ENCODE measurements at regions not wholly inside any gene's neighbourhood (a gene's known extent, or its start where the extent isn't known, plus 50 kb on each side); places are given as distances from the start of the nearest gene placed in this dataset.

DNA sequence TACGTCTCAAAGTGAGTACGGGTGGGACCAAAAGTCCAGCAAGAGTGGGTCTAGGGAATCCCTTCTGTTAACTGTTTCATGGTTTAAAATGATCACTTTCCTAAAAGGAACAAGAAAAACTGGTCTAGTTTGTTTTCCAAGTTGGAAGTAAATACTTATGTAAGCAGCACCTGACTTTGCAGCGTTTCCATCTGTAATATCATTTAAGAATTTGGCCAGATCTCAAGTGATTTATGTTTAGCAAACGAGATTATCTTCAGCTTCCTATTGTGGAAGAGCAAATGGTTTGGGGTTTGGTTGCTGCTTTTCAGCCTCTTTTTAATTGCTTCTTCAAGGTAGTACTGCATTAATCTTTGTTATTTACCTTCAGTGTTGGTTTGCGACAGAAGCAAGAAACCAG, 50.4 kb downstream of the FHIP1A start:
- WGBS, 2 experiments (ENCODE audit: insufficient coverage in 2 of 2) = 80 to 95% methylated on average over 3 to 4 of the region's 5 CpGs
- Histone ChIP-seq H3K4me1 (ENCODE audit: control insufficient read depth, insufficient read depth, low read length, poor library complexity, severe bottlenecking) (peaks cover 9% of the 10 kb centered on the region), H3K27ac (ENCODE audit: low read depth, low read length, severe bottlenecking) (no peak overlapping the region), H3K36me3 (ENCODE audit: control insufficient read depth, insufficient read depth, low read length) (no peaks in the 10 kb centered on the region), H3K9me3 (ENCODE audit: control insufficient read depth, low read length) (no peaks in the 10 kb centered on the region), H3K4me3 (ENCODE audit: extremely low read depth, insufficient read depth, low read length, poor library complexity, severe bottlenecking) (no peak overlapping the region)

DNA sequence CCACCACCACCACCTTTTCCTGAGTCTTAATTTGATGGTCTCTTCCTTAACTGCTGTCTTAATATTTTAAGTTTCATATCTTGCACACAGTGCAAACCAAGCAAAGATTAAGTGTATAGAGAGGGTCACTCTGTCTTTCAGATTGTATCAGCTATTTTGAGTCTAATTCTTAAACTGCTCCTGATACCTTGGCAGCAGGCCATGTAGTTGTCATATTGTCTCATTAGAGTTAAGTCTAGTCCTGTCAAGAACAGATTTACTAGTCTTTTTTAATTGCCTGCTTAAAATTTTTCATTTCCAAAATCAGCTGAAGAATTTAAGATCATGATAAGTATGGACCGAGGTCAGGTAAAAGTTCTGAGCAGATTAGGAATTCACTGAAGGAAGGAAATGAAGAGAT, 51.5 kb downstream of the FHIP1A start:
- no peak overlapping the region for H3K4me3 ChIP-seq (ENCODE audit: extremely low read depth, insufficient read depth, low read length, poor library complexity, severe bottlenecking)
- no peaks in the 10 kb centered on the region for H3K9me3 ChIP-seq (ENCODE audit: control insufficient read depth, low read length)
- peaks cover 9% of the 10 kb centered on the region for H3K4me1 ChIP-seq (ENCODE audit: control insufficient read depth, insufficient read depth, low read length, poor library complexity, severe bottlenecking)
- no peaks in the 10 kb centered on the region for H3K36me3 ChIP-seq (ENCODE audit: control insufficient read depth, insufficient read depth, low read length)
- 87 to 100% methylated on average over 1 of the region's 1 CpG for WGBS, 2 experiments (ENCODE audit: insufficient coverage in 2 of 2)
- no peak overlapping the region for H3K27ac ChIP-seq (ENCODE audit: low read depth, low read length, severe bottlenecking)

DNA sequence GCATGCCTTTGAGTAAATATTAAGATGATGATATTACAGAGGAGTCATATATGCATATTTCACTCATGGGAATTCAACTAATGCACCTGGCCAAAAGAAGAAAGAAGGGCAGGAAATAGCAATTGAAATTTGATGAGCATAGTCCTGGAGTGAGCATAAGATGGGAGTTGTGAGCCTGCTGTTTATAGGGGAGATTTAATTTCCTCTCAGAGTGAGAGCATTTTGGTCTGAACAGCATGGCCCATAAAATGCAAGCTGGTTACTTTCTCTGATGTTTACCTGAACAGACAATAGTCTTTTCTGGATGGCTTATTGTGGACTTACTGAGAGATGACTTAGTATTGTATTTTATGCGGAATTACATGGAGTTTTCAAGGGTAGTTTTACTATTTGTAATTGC, 53.6 kb downstream of the FHIP1A start:
- Histone ChIP-seq H3K4me3 (ENCODE audit: extremely low read depth, insufficient read depth, low read length, poor library complexity, severe bottlenecking) (no peak overlapping the region), H3K36me3 (ENCODE audit: control insufficient read depth, insufficient read depth, low read length) (no peaks in the 10 kb centered on the region), H3K9me3 (ENCODE audit: control insufficient read depth, low read length) (peaks cover 2% of the 10 kb centered on the region), H3K27ac (ENCODE audit: low read depth, low read length, severe bottlenecking) (no peak overlapping the region), H3K4me1 (ENCODE audit: control insufficient read depth, insufficient read depth, low read length, poor library complexity, severe bottlenecking) (peaks cover 9% of the 10 kb centered on the region)
- whole genome bisulfite sequencing, 2 experiments (ENCODE audit: insufficient coverage in 2 of 2) = no CpG with 5 or more reads among the region's 1 CpG

DNA sequence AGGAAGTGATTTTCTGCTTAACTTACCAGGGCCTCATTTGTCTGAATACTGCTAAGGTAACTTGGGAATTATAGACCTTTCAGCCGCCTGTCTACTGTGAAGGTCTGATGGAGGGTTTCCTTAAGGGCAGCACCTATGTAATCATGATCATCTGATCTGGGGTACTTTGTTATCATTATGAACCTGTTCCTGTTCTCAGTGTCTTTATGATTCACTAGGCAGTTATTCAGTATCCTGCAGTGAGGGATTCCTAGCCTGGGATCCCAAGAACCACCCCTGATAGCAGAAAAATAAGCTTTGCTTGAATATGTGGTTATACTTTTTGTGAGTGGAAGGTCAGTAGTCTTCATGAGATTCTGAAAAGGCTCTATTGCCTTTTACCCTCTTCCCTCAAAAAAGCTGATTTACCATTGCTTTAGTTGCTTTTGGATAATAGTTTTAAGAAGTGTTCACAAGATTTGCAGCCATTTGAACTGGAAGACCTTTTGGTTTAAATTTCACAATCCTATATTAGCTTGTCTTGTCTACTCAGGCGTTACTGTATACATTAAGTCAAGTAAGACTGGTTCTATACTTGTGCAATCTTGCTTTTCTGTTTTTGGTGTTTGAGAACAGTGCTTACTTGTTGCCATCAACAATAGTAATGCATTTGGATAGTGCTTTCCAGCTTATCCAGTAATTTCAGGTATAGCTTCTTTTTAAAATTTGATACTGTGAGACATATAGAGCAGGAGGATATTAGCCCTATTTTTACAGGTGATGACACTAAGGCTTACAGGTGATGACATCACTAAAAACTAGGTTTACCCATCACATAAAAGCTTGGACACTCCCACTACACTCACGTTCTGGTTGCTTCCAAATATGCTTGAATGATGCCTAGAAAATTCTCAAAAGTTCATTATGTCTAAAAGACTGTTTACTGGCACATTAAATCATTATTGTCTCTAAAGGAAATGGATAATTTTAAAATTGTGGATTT, 60.0 kb downstream of the FHIP1A start:
- Histone ChIP-seq H3K27ac (ENCODE audit: low read depth, low read length, severe bottlenecking) (no peak overlapping the region), H3K4me1 (ENCODE audit: control insufficient read depth, insufficient read depth, low read length, poor library complexity, severe bottlenecking) (peaks cover 8% of the 10 kb centered on the region), H3K36me3 (ENCODE audit: control insufficient read depth, insufficient read depth, low read length) (no peaks in the 10 kb centered on the region), H3K4me3 (ENCODE audit: extremely low read depth, insufficient read depth, low read length, poor library complexity, severe bottlenecking) (no peak overlapping the region), H3K9me3 (ENCODE audit: control insufficient read depth, low read length) (peaks cover 4% of the 10 kb centered on the region)
- 94% methylated on average over 2 of the region's 3 CpGs; no CpG with 5 or more reads in 1 of the 2 experiments for WGBS, 2 experiments (ENCODE audit: insufficient coverage in 2 of 2)

DNA sequence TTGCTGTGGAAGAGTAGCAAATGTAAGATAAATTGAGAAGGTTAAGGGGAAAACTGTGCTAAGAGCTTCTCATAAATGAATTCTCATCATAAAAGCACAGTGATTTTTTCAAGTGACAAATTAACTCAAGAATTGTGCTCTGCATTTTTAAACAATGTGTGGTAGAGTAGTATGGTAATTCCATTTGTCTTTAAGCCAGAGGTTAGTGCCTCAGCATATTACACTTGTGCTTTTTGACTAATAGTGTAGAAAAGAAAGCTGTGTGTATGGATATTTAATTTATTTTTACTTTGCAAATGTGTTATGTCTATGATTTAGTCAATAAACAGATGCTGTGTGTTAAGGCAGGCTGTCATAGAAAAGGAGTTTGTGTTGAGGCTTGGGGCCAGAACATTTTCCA, 61.0 kb downstream of the FHIP1A start:
- Histone ChIP-seq H3K27ac (ENCODE audit: low read depth, low read length, severe bottlenecking) (no peak overlapping the region), H3K4me1 (ENCODE audit: control insufficient read depth, insufficient read depth, low read length, poor library complexity, severe bottlenecking) (peaks cover 8% of the 10 kb centered on the region), H3K9me3 (ENCODE audit: control insufficient read depth, low read length) (peaks cover 4% of the 10 kb centered on the region), H3K36me3 (ENCODE audit: control insufficient read depth, insufficient read depth, low read length) (no peaks in the 10 kb centered on the region), H3K4me3 (ENCODE audit: extremely low read depth, insufficient read depth, low read length, poor library complexity, severe bottlenecking) (no peak overlapping the region)

DNA sequence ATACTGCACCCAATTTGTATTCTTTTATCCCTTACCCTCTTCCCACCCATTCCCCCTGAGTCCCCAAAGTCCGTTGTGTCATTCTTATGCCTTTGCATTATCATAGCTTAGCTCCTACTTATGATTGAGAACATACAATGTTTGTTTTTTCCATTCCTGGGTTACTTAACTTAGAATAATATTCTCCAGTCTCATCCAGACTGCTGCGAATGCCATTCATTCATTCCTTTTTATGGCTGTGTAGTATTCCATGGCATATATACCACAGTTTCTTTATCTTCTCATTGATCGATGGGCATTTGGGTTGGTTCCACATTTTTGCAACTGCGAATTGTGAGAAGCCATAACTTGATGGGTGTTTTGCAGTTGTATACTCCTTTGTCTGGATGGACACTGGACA, 62.8 kb downstream of the FHIP1A start:
- Histone ChIP-seq H3K4me3 (ENCODE audit: extremely low read depth, insufficient read depth, low read length, poor library complexity, severe bottlenecking) (no peak overlapping the region), H3K9me3 (ENCODE audit: control insufficient read depth, low read length) (peaks cover 4% of the 10 kb centered on the region), H3K27ac (ENCODE audit: low read depth, low read length, severe bottlenecking) (no peak overlapping the region), H3K36me3 (ENCODE audit: control insufficient read depth, insufficient read depth, low read length) (no peaks in the 10 kb centered on the region), H3K4me1 (ENCODE audit: control insufficient read depth, insufficient read depth, low read length, poor library complexity, severe bottlenecking) (peaks cover 8% of the 10 kb centered on the region)
- WGBS, 2 experiments (ENCODE audit: insufficient coverage in 2 of 2) = 93% methylated on average over 3 of the region's 4 CpGs; no CpG with 5 or more reads in 1 of the 2 experiments

DNA sequence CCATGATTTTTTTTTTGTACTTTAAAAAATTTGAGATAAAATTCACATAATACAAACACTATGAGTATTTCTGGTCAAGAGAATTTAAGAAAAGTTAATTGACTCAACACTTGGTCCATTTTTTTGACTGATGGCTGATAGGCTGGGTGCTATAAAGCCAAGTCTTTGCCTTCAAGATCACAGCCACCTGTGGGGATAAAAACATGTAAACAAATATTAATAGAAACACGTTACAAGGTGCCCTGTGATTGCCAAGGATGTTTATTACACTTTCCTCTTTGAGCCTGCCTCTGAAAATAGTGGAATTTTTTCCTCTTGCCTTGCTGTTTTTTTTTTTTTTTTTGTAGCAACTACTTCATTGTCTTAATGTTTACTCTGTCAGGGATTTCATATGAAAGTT, 63.3 kb downstream of the FHIP1A start:
- no peak overlapping the region for H3K27ac ChIP-seq (ENCODE audit: low read depth, low read length, severe bottlenecking)
- H3K4me1 ChIP-seq (ENCODE audit: control insufficient read depth, insufficient read depth, low read length, poor library complexity, severe bottlenecking) = peaks cover 8% of the 10 kb centered on the region
- no peaks in the 10 kb centered on the region for H3K36me3 ChIP-seq (ENCODE audit: control insufficient read depth, insufficient read depth, low read length)
- no peak overlapping the region for H3K4me3 ChIP-seq (ENCODE audit: extremely low read depth, insufficient read depth, low read length, poor library complexity, severe bottlenecking)
- H3K9me3 ChIP-seq (ENCODE audit: control insufficient read depth, low read length) = peaks cover 4% of the 10 kb centered on the region
- no CpG with 5 or more reads among the region's 1 CpG for WGBS, 2 experiments (ENCODE audit: insufficient coverage in 2 of 2)

DNA sequence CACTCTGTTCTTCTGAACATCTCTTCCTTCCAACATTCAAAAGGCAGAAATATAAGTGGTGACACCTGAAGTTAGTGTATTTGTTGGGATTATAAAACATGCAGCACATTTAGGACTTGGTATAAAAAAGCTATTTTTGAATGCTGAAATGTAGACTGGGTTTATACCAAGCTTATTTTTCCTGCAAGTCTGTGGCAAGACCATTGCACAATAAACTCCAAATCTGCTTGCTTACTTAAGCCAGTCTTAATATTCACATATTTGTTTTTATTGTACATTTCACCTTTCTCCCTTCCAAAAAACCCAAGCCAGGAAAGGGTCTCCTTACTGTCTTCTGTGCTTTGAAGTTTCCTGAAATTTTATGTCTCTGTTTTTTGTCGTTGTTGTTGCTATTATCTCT, 63.7 kb downstream of the FHIP1A start:
- no CpG with 5 or more reads among the region's 1 CpG for WGBS, 2 experiments (ENCODE audit: insufficient coverage in 2 of 2)
- no peaks in the 10 kb centered on the region for H3K36me3 ChIP-seq (ENCODE audit: control insufficient read depth, insufficient read depth, low read length)
- peaks cover 8% of the 10 kb centered on the region for H3K4me1 ChIP-seq (ENCODE audit: control insufficient read depth, insufficient read depth, low read length, poor library complexity, severe bottlenecking)
- peaks cover under 1% of the 10 kb centered on the region for H3K9me3 ChIP-seq (ENCODE audit: control insufficient read depth, low read length)
- no peak overlapping the region for H3K4me3 ChIP-seq (ENCODE audit: extremely low read depth, insufficient read depth, low read length, poor library complexity, severe bottlenecking)
- no peak overlapping the region for H3K27ac ChIP-seq (ENCODE audit: low read depth, low read length, severe bottlenecking)

DNA sequence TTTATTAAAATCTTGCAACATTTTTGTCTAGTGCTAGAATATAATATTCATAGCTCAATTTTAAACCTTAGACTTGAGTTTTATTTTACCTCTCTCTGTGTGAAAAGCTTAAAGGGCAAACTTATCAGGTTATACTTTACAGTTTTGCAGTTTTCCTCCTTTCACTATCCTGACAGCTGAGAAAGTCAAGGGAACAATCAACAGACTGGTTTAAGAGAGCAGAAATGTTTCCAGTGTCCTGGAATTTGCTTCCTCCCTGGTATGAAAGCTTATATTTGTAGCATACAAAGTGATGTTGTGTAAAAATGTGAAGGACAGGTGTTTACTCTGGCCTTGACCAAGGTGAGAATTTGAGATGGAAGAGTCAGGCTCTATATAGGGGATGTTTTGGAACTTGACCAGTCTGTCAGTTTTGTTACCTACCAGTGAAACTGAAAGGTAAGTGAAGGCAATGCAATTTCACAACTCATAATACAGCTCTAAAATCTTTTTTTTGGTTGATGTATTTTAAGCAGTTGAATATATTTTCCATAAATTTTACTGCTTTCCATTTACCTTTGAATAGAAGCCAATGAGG, 64.6 kb downstream of the FHIP1A start:
- Histone ChIP-seq H3K4me3 (ENCODE audit: extremely low read depth, insufficient read depth, low read length, poor library complexity, severe bottlenecking) (no peak overlapping the region), H3K36me3 (ENCODE audit: control insufficient read depth, insufficient read depth, low read length) (no peaks in the 10 kb centered on the region), H3K27ac (ENCODE audit: low read depth, low read length, severe bottlenecking) (no peak overlapping the region), H3K4me1 (ENCODE audit: control insufficient read depth, insufficient read depth, low read length, poor library complexity, severe bottlenecking) (peaks cover 6% of the 10 kb centered on the region), H3K9me3 (ENCODE audit: control insufficient read depth, low read length) (no peaks in the 10 kb centered on the region)

DNA sequence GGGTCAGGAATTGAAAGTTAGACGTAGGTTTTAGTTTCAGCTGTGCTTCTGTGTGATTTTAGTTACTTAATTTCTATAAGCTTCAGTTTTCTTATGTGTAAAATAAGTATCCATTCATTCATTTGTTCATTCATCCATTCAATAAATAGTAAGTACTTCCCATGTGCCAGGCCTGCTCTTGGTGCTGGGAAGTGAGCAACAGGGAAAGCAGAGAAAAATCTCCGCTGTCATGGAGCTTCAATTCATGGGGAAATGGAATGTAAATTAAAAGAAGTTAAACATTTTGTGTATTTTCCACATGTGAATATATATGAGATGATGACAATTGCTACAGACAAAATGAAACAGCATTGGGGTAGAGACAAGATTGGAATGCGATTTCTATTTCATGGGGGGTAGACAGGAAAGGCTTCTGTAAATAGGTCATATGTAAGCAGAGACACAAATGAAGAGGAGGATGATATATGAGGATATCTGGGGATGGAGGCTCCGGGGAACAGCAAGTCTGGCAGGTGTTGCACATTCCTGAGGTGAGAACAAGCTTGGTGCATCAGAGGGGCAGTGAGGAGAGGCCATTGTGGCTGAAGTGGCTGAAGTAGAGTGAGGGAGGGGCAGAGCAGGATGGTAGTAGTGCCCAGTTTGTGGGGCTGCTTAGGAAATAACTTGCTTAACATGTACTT, 66.2 kb downstream of the FHIP1A start:
- no peak overlapping the region for H3K4me3 ChIP-seq (ENCODE audit: extremely low read depth, insufficient read depth, low read length, poor library complexity, severe bottlenecking)
- H3K9me3 ChIP-seq (ENCODE audit: control insufficient read depth, low read length) = no peaks in the 10 kb centered on the region
- H3K36me3 ChIP-seq (ENCODE audit: control insufficient read depth, insufficient read depth, low read length) = no peaks in the 10 kb centered on the region
- H3K27ac ChIP-seq (ENCODE audit: low read depth, low read length, severe bottlenecking) = no peak overlapping the region
- WGBS, 2 experiments (ENCODE audit: insufficient coverage in 2 of 2) = 94 to 97% methylated on average over 2 to 3 of the region's 4 CpGs
- H3K4me1 ChIP-seq (ENCODE audit: control insufficient read depth, insufficient read depth, low read length, poor library complexity, severe bottlenecking) = no peaks in the 10 kb centered on the region

DNA sequence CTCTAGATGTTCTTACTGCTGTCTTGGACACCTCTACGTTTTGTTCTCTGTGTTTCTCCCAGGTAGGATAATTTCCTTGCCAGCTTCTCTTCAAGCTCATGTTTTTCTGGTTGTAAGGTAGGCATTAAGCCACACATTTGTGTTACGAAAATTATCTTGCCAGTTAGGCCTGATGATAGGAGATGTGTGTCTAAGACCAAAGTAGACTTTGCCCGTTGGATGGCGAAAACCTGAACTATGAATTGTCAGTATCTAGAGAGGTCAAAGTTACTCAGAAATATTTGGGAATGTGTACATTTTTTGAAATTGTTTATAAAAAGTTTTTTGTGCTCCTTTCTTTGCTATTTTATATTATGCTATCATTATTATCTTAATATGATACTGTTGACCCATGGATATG, 72.8 kb downstream of the FHIP1A start:
- H3K27ac ChIP-seq (ENCODE audit: low read depth, low read length, severe bottlenecking) = no peak overlapping the region
- no peaks in the 10 kb centered on the region for H3K36me3 ChIP-seq (ENCODE audit: control insufficient read depth, insufficient read depth, low read length)
- whole genome bisulfite sequencing, 2 experiments (ENCODE audit: insufficient coverage in 2 of 2) = 87 to 100% methylated on average over 4 of the region's 4 CpGs
- no peak overlapping the region for H3K4me3 ChIP-seq (ENCODE audit: extremely low read depth, insufficient read depth, low read length, poor library complexity, severe bottlenecking)
- H3K9me3 ChIP-seq (ENCODE audit: control insufficient read depth, low read length) = no peaks in the 10 kb centered on the region
- peaks cover 4% of the 10 kb centered on the region for H3K4me1 ChIP-seq (ENCODE audit: control insufficient read depth, insufficient read depth, low read length, poor library complexity, severe bottlenecking)

Measured in mesodermal cell (in vitro differentiated cells).